ENCODE measurements at regions not wholly inside any gene's neighbourhood (a gene's known extent, or its start where the extent isn't known, plus 50 kb on each side); places are given as distances from the start of the nearest gene placed in this dataset.

- H3K27me3 ChIP-seq (ENCODE audit: control insufficient read depth, insufficient read depth, low read length) = no peaks in the 10 kb centered on the region
- no peaks in the 10 kb centered on the region for H3K9me3 ChIP-seq (ENCODE audit: control insufficient read depth, insufficient read depth, low read depth, low read length)
- no peak overlapping the region for H3K4me3 ChIP-seq (ENCODE audit: low read depth, low read length)
- H3K4me1 ChIP-seq (ENCODE audit: control insufficient read depth, insufficient read depth, low read length) = no peaks in the 10 kb centered on the region
- H3K27ac ChIP-seq (ENCODE audit: low read depth, low read length) = no peak overlapping the region
- no peak overlapping the region for H3K9ac ChIP-seq (ENCODE audit: low read length)
- no peaks in the 10 kb centered on the region for H3K36me3 ChIP-seq (ENCODE audit: control insufficient read depth, insufficient read depth, low read length)
Observed at GRCh38 chr3:103960819-103961218, 1405.9 kb upstream of the ALCAM start.

GRCh38 chr3:103963599-103963998 lies 1403.1 kb upstream of the ALCAM start:
- 0 out of 2 replicates have a peak, but pooled peaks cover 3% of the 10 kb centered on the region for H3K9me3 ChIP-seq (ENCODE audit: control insufficient read depth, insufficient read depth, low read depth, low read length)
- H3K9ac ChIP-seq (ENCODE audit: low read length) = no peak overlapping the region
- H3K27me3 ChIP-seq (ENCODE audit: control insufficient read depth, insufficient read depth, low read length) = no peaks in the 10 kb centered on the region
- H3K36me3 ChIP-seq (ENCODE audit: control insufficient read depth, insufficient read depth, low read length) = no peaks in the 10 kb centered on the region
- no peak overlapping the region for H3K4me3 ChIP-seq (ENCODE audit: low read depth, low read length)
- no peak overlapping the region for H3K27ac ChIP-seq (ENCODE audit: low read depth, low read length)
- H3K4me1 ChIP-seq (ENCODE audit: control insufficient read depth, insufficient read depth, low read length) = no peaks in the 10 kb centered on the region

GRCh38 chr3:103965764-103966163 lies 1400.9 kb upstream of the ALCAM start:
- Histone ChIP-seq H3K27ac (ENCODE audit: low read depth, low read length) (no peak overlapping the region), H3K9me3 (ENCODE audit: control insufficient read depth, insufficient read depth, low read depth, low read length) (0 out of 2 replicates have a peak, but pooled peaks cover 3% of the 10 kb centered on the region), H3K27me3 (ENCODE audit: control insufficient read depth, insufficient read depth, low read length) (no peaks in the 10 kb centered on the region), H3K36me3 (ENCODE audit: control insufficient read depth, insufficient read depth, low read length) (no peaks in the 10 kb centered on the region), H3K9ac (ENCODE audit: low read length) (no peak overlapping the region), H3K4me1 (ENCODE audit: control insufficient read depth, insufficient read depth, low read length) (no peaks in the 10 kb centered on the region), H3K4me3 (ENCODE audit: low read depth, low read length) (no peak overlapping the region)

- H3K27me3 ChIP-seq (ENCODE audit: control insufficient read depth, insufficient read depth, low read length) = no peaks in the 10 kb centered on the region
- no peaks in the 10 kb centered on the region for H3K36me3 ChIP-seq (ENCODE audit: control insufficient read depth, insufficient read depth, low read length)
- H3K4me3 ChIP-seq (ENCODE audit: low read depth, low read length) = no peak overlapping the region
- no peak overlapping the region for H3K9ac ChIP-seq (ENCODE audit: low read length)
- no peak overlapping the region for H3K27ac ChIP-seq (ENCODE audit: low read depth, low read length)
- H3K9me3 ChIP-seq (ENCODE audit: control insufficient read depth, insufficient read depth, low read depth, low read length) = 0 out of 2 replicates have a peak, but pooled peaks cover 3% of the 10 kb centered on the region
- H3K4me1 ChIP-seq (ENCODE audit: control insufficient read depth, insufficient read depth, low read length) = no peaks in the 10 kb centered on the region
Observed at GRCh38 chr3:103966749-103967148, 1400.0 kb upstream of the ALCAM start.

GRCh38 chr3:103968131-103968530 lies 1398.6 kb upstream of the ALCAM start:
- Histone ChIP-seq H3K4me1 (ENCODE audit: control insufficient read depth, insufficient read depth, low read length) (no peaks in the 10 kb centered on the region), H3K27ac (ENCODE audit: low read depth, low read length) (no peak overlapping the region), H3K9me3 (ENCODE audit: control insufficient read depth, insufficient read depth, low read depth, low read length) (0 out of 2 replicates have a peak, but pooled peaks cover 3% of the 10 kb centered on the region), H3K36me3 (ENCODE audit: control insufficient read depth, insufficient read depth, low read length) (no peaks in the 10 kb centered on the region), H3K27me3 (ENCODE audit: control insufficient read depth, insufficient read depth, low read length) (no peaks in the 10 kb centered on the region), H3K9ac (ENCODE audit: low read length) (no peak overlapping the region), H3K4me3 (ENCODE audit: low read depth, low read length) (no peak overlapping the region)

- Histone ChIP-seq H3K27ac (ENCODE audit: low read depth, low read length) (no peak overlapping the region), H3K36me3 (ENCODE audit: control insufficient read depth, insufficient read depth, low read length) (no peaks in the 10 kb centered on the region), H3K27me3 (ENCODE audit: control insufficient read depth, insufficient read depth, low read length) (no peaks in the 10 kb centered on the region), H3K9ac (ENCODE audit: low read length) (no peak overlapping the region), H3K9me3 (ENCODE audit: control insufficient read depth, insufficient read depth, low read depth, low read length) (0 out of 2 replicates have a peak, but pooled peaks cover 3% of the 10 kb centered on the region), H3K4me1 (ENCODE audit: control insufficient read depth, insufficient read depth, low read length) (no peaks in the 10 kb centered on the region), H3K4me3 (ENCODE audit: low read depth, low read length) (no peak overlapping the region)
Observed at GRCh38 chr3:103968751-103969150, 1398.0 kb upstream of the ALCAM start.

GRCh38 chr3:103976931-103977339 lies 1389.8 kb upstream of the ALCAM start:
- no peak overlapping the region for H3K4me3 ChIP-seq (ENCODE audit: low read depth, low read length)
- H3K4me1 ChIP-seq (ENCODE audit: control insufficient read depth, insufficient read depth, low read length) = no peaks in the 10 kb centered on the region
- no peaks in the 10 kb centered on the region for H3K27me3 ChIP-seq (ENCODE audit: control insufficient read depth, insufficient read depth, low read length)
- H3K9ac ChIP-seq (ENCODE audit: low read length) = no peak overlapping the region
- H3K36me3 ChIP-seq (ENCODE audit: control insufficient read depth, insufficient read depth, low read length) = no peaks in the 10 kb centered on the region
- no peak overlapping the region for H3K27ac ChIP-seq (ENCODE audit: low read depth, low read length)
- no peaks in the 10 kb centered on the region for H3K9me3 ChIP-seq (ENCODE audit: control insufficient read depth, insufficient read depth, low read depth, low read length)

- Histone ChIP-seq H3K9ac (ENCODE audit: low read length) (no peak overlapping the region), H3K9me3 (ENCODE audit: control insufficient read depth, insufficient read depth, low read depth, low read length) (no peaks in the 10 kb centered on the region), H3K36me3 (ENCODE audit: control insufficient read depth, insufficient read depth, low read length) (no peaks in the 10 kb centered on the region), H3K4me1 (ENCODE audit: control insufficient read depth, insufficient read depth, low read length) (no peaks in the 10 kb centered on the region), H3K27ac (ENCODE audit: low read depth, low read length) (no peak overlapping the region), H3K4me3 (ENCODE audit: low read depth, low read length) (no peak overlapping the region), H3K27me3 (ENCODE audit: control insufficient read depth, insufficient read depth, low read length) (no peaks in the 10 kb centered on the region)
Observed at GRCh38 chr3:103977417-103977816, 1389.3 kb upstream of the ALCAM start.

- Histone ChIP-seq H3K4me1 (ENCODE audit: control insufficient read depth, insufficient read depth, low read length) (no peaks in the 10 kb centered on the region; the same call in 1 of the 2 replicates), H3K4me3 (ENCODE audit: low read depth, low read length) (no peak overlapping the region), H3K27ac (ENCODE audit: low read depth, low read length) (no peak overlapping the region), H3K27me3 (ENCODE audit: control insufficient read depth, insufficient read depth, low read length) (0 out of 2 replicates have a peak, but pooled peaks cover 2% of the 10 kb centered on the region), H3K9ac (ENCODE audit: low read length) (no peak overlapping the region), H3K36me3 (ENCODE audit: control insufficient read depth, insufficient read depth, low read length) (no peaks in the 10 kb centered on the region), H3K9me3 (ENCODE audit: control insufficient read depth, insufficient read depth, low read depth, low read length) (no peaks in the 10 kb centered on the region)
Observed at GRCh38 chr3:103991461-103992115, 1375.1 kb upstream of the ALCAM start.

GRCh38 chr3:103992469-103992868 lies 1374.2 kb upstream of the ALCAM start:
- Histone ChIP-seq H3K9ac (ENCODE audit: low read length) (no peak overlapping the region), H3K4me3 (ENCODE audit: low read depth, low read length) (no peak overlapping the region), H3K27me3 (ENCODE audit: control insufficient read depth, insufficient read depth, low read length) (0 out of 2 replicates have a peak, but pooled peaks cover 2% of the 10 kb centered on the region), H3K36me3 (ENCODE audit: control insufficient read depth, insufficient read depth, low read length) (no peaks in the 10 kb centered on the region), H3K27ac (ENCODE audit: low read depth, low read length) (no peak overlapping the region), H3K9me3 (ENCODE audit: control insufficient read depth, insufficient read depth, low read depth, low read length) (no peaks in the 10 kb centered on the region), H3K4me1 (ENCODE audit: control insufficient read depth, insufficient read depth, low read length) (no peaks in the 10 kb centered on the region; the same call in 1 of the 2 replicates)

- no peaks in the 10 kb centered on the region for H3K4me1 ChIP-seq (ENCODE audit: control insufficient read depth, insufficient read depth, low read length)
- H3K4me3 ChIP-seq (ENCODE audit: low read depth, low read length) = no peak overlapping the region
- H3K9ac ChIP-seq (ENCODE audit: low read length) = no peak overlapping the region
- H3K27ac ChIP-seq (ENCODE audit: low read depth, low read length) = no peak overlapping the region
- H3K36me3 ChIP-seq (ENCODE audit: control insufficient read depth, insufficient read depth, low read length) = no peaks in the 10 kb centered on the region
- H3K27me3 ChIP-seq (ENCODE audit: control insufficient read depth, insufficient read depth, low read length) = no peaks in the 10 kb centered on the region
- no peaks in the 10 kb centered on the region for H3K9me3 ChIP-seq (ENCODE audit: control insufficient read depth, insufficient read depth, low read depth, low read length)
Observed at GRCh38 chr3:104004956-104005355, 1361.8 kb upstream of the ALCAM start.
